IMR-90 (cell line): ENCODE measurements at regions not wholly inside any gene's neighbourhood (a gene's known extent, or its start where the extent isn't known, plus 50 kb on each side); places are given as distances from the start of the nearest gene placed in this dataset.

Experiments used
- ATAC-seq: fragments of 200-7000 bp; cut with Tn5 transposase; 2 replicates; pipeline ENCODE4 v1.9.1; 2020; ENCODE audit warnings: low read depth, mild to moderate bottlenecking, moderate library complexity
- BruUV-seq: library from RNA; stranded (reverse); fragments of 400-500 nt; replicated peaks from 2 replicates; lab custom pipeline; 2021; lab: Mats Ljungman, UMichigan
- CTCF ChIA-PET: fragments of 300-600 bp; formaldehyde crosslinking; extraction: SDS; loops from one replicate; lab custom pipeline; 2021; ENCODE audit warnings: antibody characterized with exemption; lab: Yijun Ruan, JAX
- POLR2A ChIA-PET: fragments of 300-600 bp; sonication (Branson Sonifier 250); formaldehyde crosslinking; loops from one replicate; lab custom pipeline; 2022; ENCODE audit warnings: antibody characterized with exemption; ENCODE audit not compliant: unreplicated experiment; lab: Charles Lee
- DNase-seq: peaks from one replicate; pipeline ENCODE4 v3.0.0; 2013
- H2AFZ ChIP-seq: replicated peaks from 2 replicates; pipeline ENCODE3; 2013; ENCODE audit warnings: low read length, mild to moderate bottlenecking; ENCODE audit not compliant: poor library complexity
- H2AK5ac ChIP-seq: 2 replicates; pipeline ENCODE4 v1.6.1; 2013; ENCODE audit warnings: low read depth, low read length, inconsistent platforms
- H2AK9ac ChIP-seq: replicated peaks from 2 replicates; pipeline ENCODE3; 2013; ENCODE audit warnings: mild to moderate bottlenecking, low read depth, low read length, moderate library complexity; ENCODE audit not compliant: poor library complexity
- H2BK120ac ChIP-seq: 2 replicates; pipeline ENCODE4 v1.6.1; 2013; ENCODE audit warnings: low read depth, low read length, inconsistent platforms
- H2BK15ac ChIP-seq: 3 replicates; pipeline ENCODE4 v1.6.1; 2013; ENCODE audit warnings: low read depth, low read length, inconsistent platforms
- H2BK20ac ChIP-seq: 2 replicates; pipeline ENCODE4 v1.6.1; 2013; ENCODE audit warnings: low read depth, mild to moderate bottlenecking, inconsistent platforms, low read length, moderate library complexity
- H2BK5ac ChIP-seq: 2 replicates; pipeline ENCODE4 v1.6.1; 2013; ENCODE audit warnings: mild to moderate bottlenecking, low read depth, low read length, inconsistent platforms; ENCODE audit not compliant: poor library complexity, severe bottlenecking
- H3K14ac ChIP-seq: replicated peaks from 2 replicates; pipeline ENCODE4 v1.6.1; 2013; ENCODE audit warnings: low read depth, low read length, inconsistent platforms
- H3K18ac ChIP-seq: 2 replicates; pipeline ENCODE4 v1.6.1; 2013; ENCODE audit warnings: low read depth, low read length, control low read depth
- H3K23ac ChIP-seq: 2 replicates; pipeline ENCODE4 v1.6.1; 2013; ENCODE audit warnings: low read depth, low read length, inconsistent platforms
- H3K27ac ChIP-seq: 2 replicates; pipeline ENCODE4 v1.5.1; 2013; ENCODE audit warnings: mild to moderate bottlenecking, control low read depth, low read length; ENCODE audit not compliant: insufficient read depth
- H3K27me3 ChIP-seq: 2 replicates; pipeline ENCODE4 v1.6.1; 2013; ENCODE audit warnings: low read length; ENCODE audit not compliant: control insufficient read depth, insufficient read depth
- H3K36me3 ChIP-seq: 2 replicates; pipeline ENCODE4 v1.6.1; 2013; ENCODE audit warnings: low read length, mixed read lengths; ENCODE audit not compliant: control insufficient read depth, insufficient read depth
- H3K4ac ChIP-seq: 2 replicates; pipeline ENCODE4 v1.6.1; 2013; ENCODE audit warnings: low read depth, low read length, inconsistent platforms
- H3K4me1 ChIP-seq: 2 replicates; pipeline ENCODE4 v1.6.1; 2013; ENCODE audit warnings: low read length, mixed read lengths; ENCODE audit not compliant: control insufficient read depth, insufficient read depth
- H3K4me2 ChIP-seq: 2 replicates; pipeline ENCODE4 v1.6.1; 2013; ENCODE audit warnings: low read depth, mild to moderate bottlenecking, control low read depth, low read length, moderate library complexity
- H3K4me3 ChIP-seq: 2 replicates; pipeline ENCODE4 v1.5.1; 2013; ENCODE audit warnings: low read depth, mild to moderate bottlenecking, control low read depth, low read length, moderate library complexity; ENCODE audit not compliant: insufficient read depth
- H3K56ac ChIP-seq: 2 replicates; pipeline ENCODE4 v1.6.1; 2013; ENCODE audit warnings: low read length, inconsistent platforms; ENCODE audit not compliant: insufficient read depth; ENCODE audit errors: extremely low read depth
- H3K79me1 ChIP-seq, 2 experiments: 2 replicates each; pipeline ENCODE4 v1.6.1; 2013; ENCODE audit warnings: low read length in 2 of 2, inconsistent platforms in 1 of 2, low read depth in 1 of 2
- H3K9ac ChIP-seq: 2 replicates; pipeline ENCODE4 v1.6.1; 2013; ENCODE audit warnings: low read depth, low read length, control low read depth
- H3K9me1 ChIP-seq: 2 replicates; pipeline ENCODE4 v1.6.1; 2013; ENCODE audit warnings: low read length, inconsistent platforms; ENCODE audit not compliant: insufficient read depth
- H3K9me3 ChIP-seq: 2 replicates; pipeline ENCODE4 v1.6.1; 2013; ENCODE audit warnings: low read length; ENCODE audit not compliant: control insufficient read depth, insufficient read depth
- H4K20me1 ChIP-seq: 2 replicates; pipeline ENCODE4 v1.6.1; 2013; ENCODE audit warnings: low read length, inconsistent platforms; ENCODE audit not compliant: insufficient read depth
- H4K5ac ChIP-seq: 2 replicates; pipeline ENCODE4 v1.6.1; 2013; ENCODE audit warnings: mild to moderate bottlenecking, low read depth, low read length, control low read depth
- H4K8ac ChIP-seq, 2 experiments: 2 replicates each; pipeline ENCODE4 v1.6.1; 2013; ENCODE audit warnings: low read depth in 2 of 2, low read length in 2 of 2, control low read depth in 1 of 2, inconsistent platforms in 1 of 2
- H4K91ac ChIP-seq: 2 replicates; pipeline ENCODE4 v1.6.1; 2013; ENCODE audit warnings: low read depth, low read length, inconsistent platforms; ENCODE audit not compliant: insufficient read depth
- BHLHE40 ChIP-seq: fragments of 150-350 bp; IDR thresholded peaks from 2 replicates; pipeline ENCODE4 v1.6.1; 2016; ENCODE audit warnings: mild to moderate bottlenecking, low read depth, low read length
- CEBPB ChIP-seq: IDR thresholded peaks from 2 replicates; pipeline ENCODE4 v1.6.1; 2012; ENCODE audit warnings: low read depth, low read length, improper control_type of control experiment
- CTCF ChIP-seq: conservative IDR thresholded peaks from 2 replicates; pipeline ENCODE4 v1.5.1; 2012; ENCODE audit warnings: mild to moderate bottlenecking, low read depth, low read length, improper control_type of control experiment
- FOS ChIP-seq: fragments of 150-350 bp; IDR thresholded peaks from 2 replicates; pipeline ENCODE4 v1.6.1; 2016; ENCODE audit warnings: low read depth, low read length
- MAFK ChIP-seq: IDR thresholded peaks from 2 replicates; pipeline ENCODE4 v1.6.1; 2012; ENCODE audit warnings: low read depth, low read length, improper control_type of control experiment
- MAZ ChIP-seq: IDR thresholded peaks from 2 replicates; pipeline ENCODE4 v1.6.1; 2012; ENCODE audit warnings: low read depth, mild to moderate bottlenecking, low read length, improper control_type of control experiment, moderate library complexity, borderline replicate concordance
- MXI1 ChIP-seq: IDR thresholded peaks from 2 replicates; pipeline ENCODE4 v1.6.1; 2012; ENCODE audit warnings: low read depth, mild to moderate bottlenecking, low read length, moderate library complexity, borderline replicate concordance
- NFE2L2 ChIP-seq: fragments of 150-350 bp; IDR thresholded peaks from 2 replicates; pipeline ENCODE4 v1.6.1; 2016; ENCODE audit warnings: low read depth, mild to moderate bottlenecking, low read length
- RCOR1 ChIP-seq: IDR thresholded peaks from 2 replicates; pipeline ENCODE4 v1.6.1; 2012; ENCODE audit warnings: mild to moderate bottlenecking, low read length, improper control_type of control experiment; ENCODE audit not compliant: insufficient replicate concordance
- RFX5 ChIP-seq: IDR thresholded peaks from 2 replicates; pipeline ENCODE4 v1.8.0; 2012; ENCODE audit warnings: low read depth, mild to moderate bottlenecking, low read length, moderate library complexity
- WGBS, 2 experiments: methylation state at CpG; one replicate each; pipeline versions ENCODE4 v1.1.5 to v1.1.7; 2013; ENCODE audit warnings: missing lambda C conversion rate in 2 of 2; ENCODE audit not compliant: insufficient read length in 1 of 2; ENCODE audit errors: extremely low coverage in 2 of 2; 5-methylcytosine and 5-hydroxymethylcytosine counted together
- dilution Hi-C: fragments of 300-500 bp; cut with HindIII; formaldehyde crosslinking; loops from one replicate; pipeline ENCODE4 v1.14.3; 2018; ENCODE audit warnings: low sequenced_read_pairs; ENCODE audit not compliant: unreplicated experiment
- in situ Hi-C: fragments of 300-500 bp; cut with MboI; formaldehyde crosslinking; loops from 3 replicates; pipeline ENCODE4 v1.14.3; 2019; ENCODE audit warnings: low sequenced_read_pairs, inconsistent platforms, mixed read lengths
- intact Hi-C: fragments of 100-400 bp; cut with micrococcal nuclease; formaldehyde crosslinking; loops from 2 replicates; pipeline ENCODE4 v1.10.0; 2022

GRCh38 chr4:92234393-92235176, 69.2 kb upstream of the GRID2 start:
- H3K9me1 ChIP-seq = peaks cover 6% of the 10 kb centered on the region
- H3K4ac ChIP-seq = no peak overlapping the region; the same call in 1 of the 2 replicates
- no peak overlapping the region for H3K27ac ChIP-seq
- H3K9me3 ChIP-seq = peaks cover 2% of the 10 kb centered on the region; the same call in 1 of the 2 replicates
- in situ Hi-C loops = no loop called here
- H3K14ac ChIP-seq = no peak overlapping the region
- no peak overlapping the region for H2AK9ac ChIP-seq
- no peak overlapping the region for H2BK15ac ChIP-seq
- peak overlapping the region; percentile 16; the same call in 1 of the 2 replicates for H3K56ac ChIP-seq
- ATAC-seq = peak; percentile 88
- H2BK20ac ChIP-seq = no peak overlapping the region
- H2AK5ac ChIP-seq = no peak overlapping the region
- H2AFZ ChIP-seq = no peak overlapping the region
- H4K8ac ChIP-seq = peak overlapping the region in 1 of 2 experiments; percentile 71; a peak in 1 of 4 replicates
- no peak overlapping the region for H3K4me3 ChIP-seq
- TF ChIP-seq NFE2L2 (peak; percentile 64; the same call in 1 of the 2 replicates), FOS (peak; percentile 77), CTCF (no peak), BHLHE40 (peak; percentile 18; the same call in 1 of the 2 replicates), RFX5 (no peak), MAZ (no peak), RCOR1 (peak; percentile 47), MAFK (peak; percentile 52; the same call in 1 of the 2 replicates), CEBPB (peak; percentile 99), MXI1 (no peak)
- intact Hi-C loops = loop anchor here (5.0 kb wide), 1 partner anchor 1917 kb away; no protein-coding TSS in a partner anchor
- no peak overlapping the region for H3K18ac ChIP-seq
- H4K20me1 ChIP-seq = no peaks in the 10 kb centered on the region
- CTCF ChIA-PET = no interaction called here
- dilution Hi-C loops = no loop called here
- no peaks in the 10 kb centered on the region for H3K27me3 ChIP-seq
- H3K9ac ChIP-seq = no peak overlapping the region
- no peak overlapping the region for H4K91ac ChIP-seq
- POLR2A ChIA-PET = no interaction called here
- 0 out of 2 replicates have a peak overlapping the region, but pooled peaks have one; percentile 12 for H4K5ac ChIP-seq
- H3K4me1 ChIP-seq = peaks cover 8% of the 10 kb centered on the region; the same call in 1 of the 2 replicates
- peak; percentile 100 for DNase-seq
- peak overlapping the region; percentile 57; the same call in 1 of the 2 replicates for H3K4me2 ChIP-seq
- H3K36me3 ChIP-seq = no peaks in the 10 kb centered on the region
- H2BK5ac ChIP-seq = peak overlapping the region; percentile 89
- no CpG with 5 or more reads among the region's 4 CpGs for WGBS, 2 experiments
- no TSS peak for BruUV-seq
- no peak overlapping the region for H3K23ac ChIP-seq
- H2BK120ac ChIP-seq = no peak overlapping the region
- H3K79me1 ChIP-seq = no peaks in the 10 kb centered on the region
